Astrocyte (in vitro differentiated cells and primary cell): ENCODE measurements at regions not wholly inside any gene's neighbourhood (a gene's known extent, or its start where the extent isn't known, plus 50 kb on each side); places are given as distances from the start of the nearest gene placed in this dataset.

Experiments
- DNase-seq: peaks from one replicate; pipeline ENCODE4 v3.0.0-alpha.2; 2010; ENCODE audit warnings: low read depth
- FAIRE-seq: peaks from 2 replicates; lab custom pipeline; 2011; peaks lifted over from hg19 to GRCh38; lab: Jason Lieb, UNC
- H2AFZ ChIP-seq: 2 replicates; pipeline ENCODE4 v1.6.0; 2012; ENCODE audit warnings: low read depth, low read length, inconsistent platforms
- H3K27ac ChIP-seq: 2 replicates; pipeline ENCODE4 v1.5.1; 2011; ENCODE audit warnings: low read depth, low read length, inconsistent platforms
- H3K27me3 ChIP-seq: 2 replicates; pipeline ENCODE4 v1.6.0; 2011; ENCODE audit warnings: low read length, inconsistent platforms; ENCODE audit not compliant: insufficient read depth
- H3K36me3 ChIP-seq: 2 replicates; pipeline ENCODE4 v1.5.1; 2011; ENCODE audit warnings: low read length, inconsistent platforms; ENCODE audit not compliant: insufficient read depth
- H3K4me1 ChIP-seq: 2 replicates; pipeline ENCODE4 v1.5.1; 2011; ENCODE audit warnings: low read length, inconsistent platforms; ENCODE audit not compliant: insufficient read depth
- H3K4me2 ChIP-seq: 2 replicates; pipeline ENCODE4 v1.6.0; 2012; ENCODE audit warnings: low read length, inconsistent platforms
- H3K4me3 ChIP-seq: 2 replicates; pipeline ENCODE4 v1.5.1; 2011; ENCODE audit warnings: low read depth, mild to moderate bottlenecking, low read length, inconsistent platforms; ENCODE audit not compliant: insufficient read depth
- H3K79me2 ChIP-seq: 2 replicates; pipeline ENCODE4 v1.6.0; 2012; ENCODE audit warnings: mild to moderate bottlenecking, low read length, inconsistent platforms; ENCODE audit not compliant: insufficient read depth
- H3K9ac ChIP-seq: 2 replicates; pipeline ENCODE4 v1.6.0; 2012; ENCODE audit warnings: mild to moderate bottlenecking, low read length, inconsistent platforms
- H3K9me3 ChIP-seq: 2 replicates; pipeline ENCODE4 v1.5.1; 2012; ENCODE audit warnings: low read depth, mild to moderate bottlenecking, low read length, inconsistent platforms; ENCODE audit not compliant: insufficient read depth
- H4K20me1 ChIP-seq: 2 replicates; pipeline ENCODE4 v1.6.0; 2012; ENCODE audit warnings: low read length, inconsistent platforms; ENCODE audit not compliant: insufficient read depth
- H3K27ac Mint-ChIP-seq: one replicate; pipeline ENCODE4 v1.8.0; 2021; ENCODE audit warnings: mild to moderate bottlenecking, mixed read lengths; ENCODE audit not compliant: unreplicated experiment
- H3K27me3 Mint-ChIP-seq: one replicate; pipeline ENCODE4 v1.8.0; 2021; ENCODE audit warnings: low read depth, mixed read lengths; ENCODE audit not compliant: unreplicated experiment
- H3K36me3 Mint-ChIP-seq: one replicate; pipeline ENCODE4 v1.8.0; 2021; ENCODE audit warnings: low read depth, mixed read lengths; ENCODE audit not compliant: unreplicated experiment
- H3K4me1 Mint-ChIP-seq: one replicate; pipeline ENCODE4 v1.8.0; 2021; ENCODE audit warnings: low read depth, mixed read lengths; ENCODE audit not compliant: unreplicated experiment
- H3K4me3 Mint-ChIP-seq: one replicate; pipeline ENCODE4 v1.8.0; 2021; ENCODE audit warnings: mild to moderate bottlenecking, moderate library complexity, mixed read lengths; ENCODE audit not compliant: unreplicated experiment
- H3K9me3 Mint-ChIP-seq: one replicate; pipeline ENCODE4 v1.8.0; 2021; ENCODE audit warnings: mild to moderate bottlenecking, mixed read lengths; ENCODE audit not compliant: unreplicated experiment
- EZH2 ChIP-seq: IDR thresholded peaks from 2 replicates; pipeline ENCODE4 v1.6.1; 2012; ENCODE audit warnings: mild to moderate bottlenecking, low read length, inconsistent platforms; ENCODE audit not compliant: insufficient read depth
- TF ChIP-seq, protein P1 (sequence below): IDR thresholded peaks from 2 replicates; pipeline ENCODE4 v1.5.1; 2011; ENCODE audit warnings: low read depth, mild to moderate bottlenecking, inconsistent platforms, low read length, moderate library complexity; ENCODE audit not compliant: insufficient read depth

DNA sequence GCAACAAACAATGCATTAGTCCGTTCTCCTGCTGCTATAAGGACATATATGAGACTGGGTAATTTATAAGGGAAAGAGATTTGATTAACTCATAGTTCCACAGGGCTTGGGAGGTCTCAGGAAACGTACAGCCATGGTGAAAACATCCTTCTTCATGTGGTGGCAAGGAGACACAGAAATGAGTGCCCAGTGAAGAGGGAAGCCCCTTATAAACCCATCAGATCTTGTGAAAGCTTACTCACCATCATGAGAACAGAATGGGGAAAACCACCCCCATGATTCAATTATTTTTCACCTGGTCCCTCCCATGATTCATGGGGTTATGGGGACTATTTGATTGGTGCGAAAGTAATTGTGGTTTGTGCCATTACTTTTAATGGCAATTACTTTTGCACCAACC, 655.8 kb upstream of the SEMA6A start:
- Mint-ChIP-seq H3K4me3 (no peak overlapping the region), H3K9me3 (no peaks in the 10 kb centered on the region), H3K27me3 (no peaks in the 10 kb centered on the region), H3K36me3 (no peaks in the 10 kb centered on the region), H3K4me1 (no peaks in the 10 kb centered on the region), H3K27ac (no peak overlapping the region)
- H3K9me3 ChIP-seq = no peaks in the 10 kb centered on the region
- no peak overlapping the region for H3K4me2 ChIP-seq
- H3K79me2 ChIP-seq = no peaks in the 10 kb centered on the region
- no peak for DNase-seq
- FAIRE-seq = no peak
- no peak overlapping the region for H3K4me3 ChIP-seq
- no peak overlapping the region for H3K27ac ChIP-seq
- no peak overlapping the region for H2AFZ ChIP-seq
- no peaks in the 10 kb centered on the region for H3K27me3 ChIP-seq
- no peak overlapping the region for H3K9ac ChIP-seq
- H3K36me3 ChIP-seq = no peaks in the 10 kb centered on the region
- no peaks in the 10 kb centered on the region for H4K20me1 ChIP-seq
- no peak for TF ChIP-seq EZH2
- TF ChIP-seq, protein P1, sequence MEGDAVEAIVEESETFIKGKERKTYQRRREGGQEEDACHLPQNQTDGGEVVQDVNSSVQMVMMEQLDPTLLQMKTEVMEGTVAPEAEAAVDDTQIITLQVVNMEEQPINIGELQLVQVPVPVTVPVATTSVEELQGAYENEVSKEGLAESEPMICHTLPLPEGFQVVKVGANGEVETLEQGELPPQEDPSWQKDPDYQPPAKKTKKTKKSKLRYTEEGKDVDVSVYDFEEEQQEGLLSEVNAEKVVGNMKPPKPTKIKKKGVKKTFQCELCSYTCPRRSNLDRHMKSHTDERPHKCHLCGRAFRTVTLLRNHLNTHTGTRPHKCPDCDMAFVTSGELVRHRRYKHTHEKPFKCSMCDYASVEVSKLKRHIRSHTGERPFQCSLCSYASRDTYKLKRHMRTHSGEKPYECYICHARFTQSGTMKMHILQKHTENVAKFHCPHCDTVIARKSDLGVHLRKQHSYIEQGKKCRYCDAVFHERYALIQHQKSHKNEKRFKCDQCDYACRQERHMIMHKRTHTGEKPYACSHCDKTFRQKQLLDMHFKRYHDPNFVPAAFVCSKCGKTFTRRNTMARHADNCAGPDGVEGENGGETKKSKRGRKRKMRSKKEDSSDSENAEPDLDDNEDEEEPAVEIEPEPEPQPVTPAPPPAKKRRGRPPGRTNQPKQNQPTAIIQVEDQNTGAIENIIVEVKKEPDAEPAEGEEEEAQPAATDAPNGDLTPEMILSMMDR = no peak
- no peaks in the 10 kb centered on the region for H3K4me1 ChIP-seq

DNA sequence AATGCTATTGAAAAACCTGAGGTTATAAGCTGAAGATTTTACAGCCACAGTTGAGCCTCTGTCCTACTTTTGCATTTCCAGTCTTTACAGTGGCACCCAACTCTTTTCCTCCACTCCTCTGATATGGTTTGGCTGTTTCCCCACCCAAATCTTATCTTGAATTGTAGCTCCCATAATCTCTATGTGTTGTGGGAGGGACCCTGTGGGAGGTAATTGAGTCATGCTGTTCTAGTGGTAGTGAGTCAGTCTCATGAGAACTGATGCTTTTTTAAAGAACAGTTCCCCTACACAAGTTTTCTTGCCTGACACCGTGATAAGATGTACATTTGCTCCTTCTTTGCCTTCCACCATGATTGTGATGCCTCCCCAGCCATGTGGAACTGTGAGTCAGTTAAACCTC, 646.1 kb upstream of the SEMA6A start:
- H3K27me3 ChIP-seq = no peaks in the 10 kb centered on the region
- Mint-ChIP-seq H3K9me3 (no peaks in the 10 kb centered on the region), H3K4me3 (no peak overlapping the region), H3K27ac (no peak overlapping the region), H3K36me3 (no peaks in the 10 kb centered on the region), H3K4me1 (peaks cover 4% of the 10 kb centered on the region), H3K27me3 (no peaks in the 10 kb centered on the region)
- no peaks in the 10 kb centered on the region for H4K20me1 ChIP-seq
- no peak overlapping the region for H2AFZ ChIP-seq
- DNase-seq (no peak), FAIRE-seq (no peak)
- H3K4me2 ChIP-seq = no peak overlapping the region
- no peaks in the 10 kb centered on the region for H3K4me1 ChIP-seq
- no peaks in the 10 kb centered on the region for H3K9me3 ChIP-seq
- no peaks in the 10 kb centered on the region for H3K36me3 ChIP-seq
- TF ChIP-seq EZH2 = no peak
- TF ChIP-seq, protein P1 = no peak
- no peak overlapping the region for H3K4me3 ChIP-seq
- no peaks in the 10 kb centered on the region for H3K79me2 ChIP-seq
- H3K9ac ChIP-seq = no peak overlapping the region
- H3K27ac ChIP-seq = no peak overlapping the region

DNA sequence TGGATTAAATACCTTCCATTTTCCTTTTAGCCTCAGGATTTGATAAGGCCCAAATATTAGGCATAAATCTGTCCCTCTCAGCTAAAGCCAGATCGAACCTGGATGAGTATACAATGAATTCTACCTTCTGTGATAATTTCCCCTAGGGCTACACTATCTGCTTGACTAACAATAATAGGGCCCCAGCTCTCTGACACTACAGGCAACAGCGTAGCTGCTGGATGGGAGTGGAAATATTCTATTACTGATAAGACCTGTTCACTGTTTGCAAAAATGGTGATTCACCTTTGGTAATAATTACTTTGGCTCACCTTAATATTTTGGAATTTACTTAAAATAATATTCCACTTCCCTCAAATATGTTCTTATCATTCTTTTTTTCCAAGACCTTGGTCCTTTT, 644.2 kb upstream of the SEMA6A start:
- no peak overlapping the region for H3K27ac ChIP-seq
- Mint-ChIP-seq H3K27me3 (no peaks in the 10 kb centered on the region), H3K4me3 (no peak overlapping the region), H3K4me1 (peaks cover 4% of the 10 kb centered on the region), H3K27ac (no peak overlapping the region), H3K9me3 (no peaks in the 10 kb centered on the region), H3K36me3 (no peaks in the 10 kb centered on the region)
- no peak for FAIRE-seq
- TF ChIP-seq EZH2 = no peak
- H3K36me3 ChIP-seq = no peaks in the 10 kb centered on the region
- no peak overlapping the region for H3K9ac ChIP-seq
- no peaks in the 10 kb centered on the region for H4K20me1 ChIP-seq
- no peaks in the 10 kb centered on the region for H3K4me1 ChIP-seq
- no peaks in the 10 kb centered on the region for H3K27me3 ChIP-seq
- H3K4me2 ChIP-seq = no peak overlapping the region
- H2AFZ ChIP-seq = no peak overlapping the region
- H3K4me3 ChIP-seq = no peak overlapping the region
- no peaks in the 10 kb centered on the region for H3K9me3 ChIP-seq
- no peaks in the 10 kb centered on the region for H3K79me2 ChIP-seq
- no peak for DNase-seq
